NB4 (cell line): ENCODE measurements at regions not wholly inside any gene's neighbourhood (a gene's known extent, or its start where the extent isn't known, plus 50 kb on each side); places are given as distances from the start of the nearest gene placed in this dataset.

Experiments used
- CTCF ChIP-seq: IDR thresholded peaks from one replicate; pipeline ENCODE4 v1.5.1; 2012; ENCODE audit warnings: low read depth, low read length
- MAX ChIP-seq: IDR thresholded peaks from 2 replicates; pipeline ENCODE4 v1.6.1; 2011; ENCODE audit warnings: low read depth, low read length
- MYC ChIP-seq: IDR thresholded peaks from 2 replicates; pipeline ENCODE4 v1.6.1; 2011; ENCODE audit warnings: low read depth, low read length
- POLR2A ChIP-seq: IDR thresholded peaks from 2 replicates; pipeline ENCODE4 v1.6.1; 2011; ENCODE audit warnings: mild to moderate bottlenecking; ENCODE audit not compliant: insufficient read length; ENCODE audit errors: extremely low read depth

GRCh38 chr10:1968257-1969033 lies 231.1 kb upstream of the ADARB2 start:
- TF ChIP-seq CTCF: no peak
- TF ChIP-seq POLR2A: no peak
- no peak for TF ChIP-seq MYC
- no peak for TF ChIP-seq MAX
